ENCODE measurements at regions not wholly inside any gene's neighbourhood (a gene's known extent, or its start where the extent isn't known, plus 50 kb on each side); places are given as distances from the start of the nearest gene placed in this dataset.

GRCh38 chr3:96294143-96294542 is 520.3 kb upstream of the EPHA6 start:
- Histone ChIP-seq H3K4me1 (no peaks in the 10 kb centered on the region), H3K4me3 (no peak overlapping the region), H3K36me3 (no peaks in the 10 kb centered on the region), H3K27me3 (replicated peaks in 1 of 7) (no peaks in the 10 kb centered on the region), H3K27ac (no peak overlapping the region), H3K9me3 (peaks cover 0 to 16% (median 1%) of the 10 kb centered on the region in 8 donors)
- intact Hi-C loops (cut with DNase I; ENCODE audit: low total_unique reads): no loop called here
- no peak for DNase-seq
- TF ChIP-seq POLR2AphosphoS5 (IDR thresholded peaks at IDR 0.05) (no peak), POLR2A (IDR thresholded peaks at IDR 0.05) (no peak), CTCF (IDR thresholded peaks at IDR 0.05 in 8 of 11, conservative IDR thresholded peaks at IDR 0.05 in 3 of 11) (no peak)
- WGBS, 5 donors: 77 to 94% (median 88%) methylated on average over 4 of the region's 4 CpGs

- DNase-seq: no peak
- peaks cover 0 to 16% (median 0%) of the 10 kb centered on the region in 8 donors for H3K9me3 ChIP-seq
- H3K4me3 ChIP-seq: no peak overlapping the region
- no peak overlapping the region for H3K27ac ChIP-seq
- WGBS, 5 donors: 50 to 87% (median 69%) methylated on average over 4 of the region's 4 CpGs
- no peaks in the 10 kb centered on the region for H3K27me3 ChIP-seq (replicated peaks in 1 of 7)
- TF ChIP-seq CTCF (IDR thresholded peaks at IDR 0.05 in 8 of 11, conservative IDR thresholded peaks at IDR 0.05 in 3 of 11) (no peak), POLR2A (IDR thresholded peaks at IDR 0.05) (no peak), POLR2AphosphoS5 (IDR thresholded peaks at IDR 0.05) (no peak)
- intact Hi-C loops (cut with DNase I; ENCODE audit: low total_unique reads): no loop called here
- no peaks in the 10 kb centered on the region for H3K36me3 ChIP-seq
- H3K4me1 ChIP-seq: no peaks in the 10 kb centered on the region
Observed at GRCh38 chr3:96300743-96301142, 513.7 kb upstream of the EPHA6 start.

GRCh38 chr3:96319166-96319565 is 495.2 kb upstream of the EPHA6 start:
- no peak overlapping the region for H3K27ac ChIP-seq
- TF ChIP-seq CTCF (IDR thresholded peaks at IDR 0.05 in 8 of 11, conservative IDR thresholded peaks at IDR 0.05 in 3 of 11): no peak
- no peak for TF ChIP-seq POLR2A (IDR thresholded peaks at IDR 0.05)
- TF ChIP-seq POLR2AphosphoS5 (IDR thresholded peaks at IDR 0.05): no peak
- intact Hi-C loops (cut with DNase I; ENCODE audit: low total_unique reads): no loop called here
- no peak overlapping the region for H3K4me3 ChIP-seq
- H3K27me3 ChIP-seq (replicated peaks in 1 of 7): no peaks in the 10 kb centered on the region
- no peaks in the 10 kb centered on the region for H3K4me1 ChIP-seq
- no peaks in the 10 kb centered on the region for H3K36me3 ChIP-seq
- 4 to 22% (median 16%) methylated on average over 1 of the region's 1 CpG for WGBS, 5 donors
- peaks cover 0 to 5% (median 0%) of the 10 kb centered on the region in 8 donors for H3K9me3 ChIP-seq
- no peak for DNase-seq

- Histone ChIP-seq H3K4me1 (no peaks in the 10 kb centered on the region), H3K27me3 (replicated peaks in 1 of 7) (no peaks in the 10 kb centered on the region), H3K36me3 (no peaks in the 10 kb centered on the region), H3K4me3 (no peak overlapping the region), H3K9me3 (peaks cover 0 to 5% (median 0%) of the 10 kb centered on the region in 8 donors), H3K27ac (no peak overlapping the region)
- WGBS, 5 donors: 84 to 95% (median 92%) methylated on average over 1 of the region's 1 CpG
- no peak for DNase-seq
- TF ChIP-seq POLR2A (IDR thresholded peaks at IDR 0.05) (no peak), CTCF (IDR thresholded peaks at IDR 0.05 in 8 of 11, conservative IDR thresholded peaks at IDR 0.05 in 3 of 11) (no peak), POLR2AphosphoS5 (IDR thresholded peaks at IDR 0.05) (no peak)
- intact Hi-C loops (cut with DNase I; ENCODE audit: low total_unique reads): no loop called here
Observed at GRCh38 chr3:96324087-96324486, 490.3 kb upstream of the EPHA6 start.

Data from spleen (tissue), 11 donors.